ENCODE measurements at regions not wholly inside any gene's neighbourhood (a gene's known extent, or its start where the extent isn't known, plus 50 kb on each side); places are given as distances from the start of the nearest gene placed in this dataset.

DNA sequence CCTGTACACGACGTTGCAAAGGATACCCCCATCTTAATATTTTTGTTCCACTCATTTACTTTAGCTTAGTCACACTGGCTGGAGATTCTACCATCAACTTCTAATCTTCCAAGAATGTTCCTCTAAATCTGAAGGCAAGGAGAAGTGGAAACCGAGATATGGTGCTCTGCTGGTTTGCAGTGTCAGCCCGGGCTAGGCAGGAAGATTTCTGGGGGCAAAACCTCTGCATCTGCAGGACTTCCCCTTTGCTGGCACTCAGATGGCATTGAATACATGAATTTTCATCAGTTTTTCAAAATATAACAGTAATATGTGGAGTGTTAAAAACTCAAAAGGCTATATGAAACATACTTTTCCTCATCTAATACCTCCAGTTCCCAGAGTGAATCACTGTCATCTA is 240.4 kb downstream of the RPLP1 start:
- Histone ChIP-seq H3K36me3 (no peaks in the 10 kb centered on the region), H3K9me3 (peaks cover 13 to 20% of the 10 kb centered on the region in 2 donors), H3K27me3 (no peaks in the 10 kb centered on the region), H3K27ac (no peak overlapping the region), H3K4me1 (no peaks in the 10 kb centered on the region), H3K4me3 (no peak overlapping the region)
- TF ChIP-seq POLR2A (IDR thresholded peaks at IDR 0.05), result no peak
- no peak for TF ChIP-seq POLR2AphosphoS5 (IDR thresholded peaks at IDR 0.05)
- TF ChIP-seq, protein P1, sequence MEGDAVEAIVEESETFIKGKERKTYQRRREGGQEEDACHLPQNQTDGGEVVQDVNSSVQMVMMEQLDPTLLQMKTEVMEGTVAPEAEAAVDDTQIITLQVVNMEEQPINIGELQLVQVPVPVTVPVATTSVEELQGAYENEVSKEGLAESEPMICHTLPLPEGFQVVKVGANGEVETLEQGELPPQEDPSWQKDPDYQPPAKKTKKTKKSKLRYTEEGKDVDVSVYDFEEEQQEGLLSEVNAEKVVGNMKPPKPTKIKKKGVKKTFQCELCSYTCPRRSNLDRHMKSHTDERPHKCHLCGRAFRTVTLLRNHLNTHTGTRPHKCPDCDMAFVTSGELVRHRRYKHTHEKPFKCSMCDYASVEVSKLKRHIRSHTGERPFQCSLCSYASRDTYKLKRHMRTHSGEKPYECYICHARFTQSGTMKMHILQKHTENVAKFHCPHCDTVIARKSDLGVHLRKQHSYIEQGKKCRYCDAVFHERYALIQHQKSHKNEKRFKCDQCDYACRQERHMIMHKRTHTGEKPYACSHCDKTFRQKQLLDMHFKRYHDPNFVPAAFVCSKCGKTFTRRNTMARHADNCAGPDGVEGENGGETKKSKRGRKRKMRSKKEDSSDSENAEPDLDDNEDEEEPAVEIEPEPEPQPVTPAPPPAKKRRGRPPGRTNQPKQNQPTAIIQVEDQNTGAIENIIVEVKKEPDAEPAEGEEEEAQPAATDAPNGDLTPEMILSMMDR (IDR thresholded peaks at IDR 0.05), result no peak
- intact Hi-C loops (cut with DNase I; ENCODE audit: low total_unique reads), result no loop called here
- no peak for DNase-seq (ENCODE audit: low spot score in 2 of 2)

- no peak for TF ChIP-seq POLR2AphosphoS5 (IDR thresholded peaks at IDR 0.05)
- TF ChIP-seq, protein P1 (IDR thresholded peaks at IDR 0.05), result no peak
- no peak for TF ChIP-seq POLR2A (IDR thresholded peaks at IDR 0.05)
- intact Hi-C loops (cut with DNase I; ENCODE audit: low total_unique reads), result no loop called here
- H3K4me1 ChIP-seq, result no peaks in the 10 kb centered on the region
- H3K27ac ChIP-seq, result no peak overlapping the region
- no peaks in the 10 kb centered on the region for H3K9me3 ChIP-seq
- no peaks in the 10 kb centered on the region for H3K27me3 ChIP-seq
- no peak overlapping the region for H3K4me3 ChIP-seq
- no peaks in the 10 kb centered on the region for H3K36me3 ChIP-seq
- no peak for DNase-seq (ENCODE audit: low spot score in 2 of 2)
Measured at GRCh38 chr15:69696946-69697345, 244.3 kb downstream of the RPLP1 start.

- Histone ChIP-seq H3K4me1 (no peaks in the 10 kb centered on the region), H3K36me3 (no peaks in the 10 kb centered on the region), H3K27ac (no peak overlapping the region), H3K27me3 (no peaks in the 10 kb centered on the region), H3K4me3 (no peak overlapping the region), H3K9me3 (peaks cover 0 to 2% of the 10 kb centered on the region in 2 donors)
- intact Hi-C loops (cut with DNase I; ENCODE audit: low total_unique reads), result no loop called here
- TF ChIP-seq POLR2AphosphoS5 (IDR thresholded peaks at IDR 0.05) (no peak), POLR2A (IDR thresholded peaks at IDR 0.05) (no peak)
- TF ChIP-seq, protein P1 (IDR thresholded peaks at IDR 0.05), result no peak
- DNase-seq (ENCODE audit: low spot score in 2 of 2), result no peak
Measured at GRCh38 chr15:69697916-69698315, 245.3 kb downstream of the RPLP1 start.

DNA sequence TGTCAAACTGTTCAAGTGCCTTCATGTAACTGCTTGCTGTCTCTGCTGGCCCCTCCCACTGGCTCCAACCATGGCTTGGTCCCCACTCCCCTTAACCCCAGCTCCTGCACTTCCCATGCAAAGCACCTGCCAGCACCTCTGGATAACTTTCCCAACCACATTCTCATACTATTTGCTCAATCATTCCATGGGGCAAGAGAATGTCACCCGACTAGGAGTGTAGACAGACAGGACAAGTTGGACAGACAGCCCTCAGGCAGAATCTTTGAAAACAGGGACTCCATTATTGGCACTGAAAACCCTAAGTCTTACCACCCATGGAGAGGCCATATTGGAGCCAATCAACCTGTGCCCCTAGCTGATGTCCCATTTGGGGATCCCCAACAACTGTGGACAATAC is 246.5 kb downstream of the RPLP1 start:
- intact Hi-C loops (cut with DNase I; ENCODE audit: low total_unique reads), result no loop called here
- TF ChIP-seq, protein P1 (IDR thresholded peaks at IDR 0.05), result no peak
- no peak for TF ChIP-seq POLR2AphosphoS5 (IDR thresholded peaks at IDR 0.05)
- no peak for TF ChIP-seq POLR2A (IDR thresholded peaks at IDR 0.05)
- DNase-seq (ENCODE audit: low spot score in 2 of 2), result no peak
- Histone ChIP-seq H3K27ac (no peak overlapping the region), H3K9me3 (peaks cover 0 to 8% of the 10 kb centered on the region in 2 donors), H3K36me3 (no peaks in the 10 kb centered on the region), H3K4me3 (no peak overlapping the region), H3K27me3 (no peaks in the 10 kb centered on the region), H3K4me1 (no peaks in the 10 kb centered on the region)

- intact Hi-C loops (cut with DNase I; ENCODE audit: low total_unique reads), result no loop called here
- no peaks in the 10 kb centered on the region for H3K36me3 ChIP-seq
- H3K9me3 ChIP-seq, result peaks cover 0 to 8% of the 10 kb centered on the region in 2 donors
- no peak overlapping the region for H3K4me3 ChIP-seq
- TF ChIP-seq POLR2A (IDR thresholded peaks at IDR 0.05), result no peak
- no peak overlapping the region for H3K27ac ChIP-seq
- H3K27me3 ChIP-seq, result no peaks in the 10 kb centered on the region
- no peak for DNase-seq (ENCODE audit: low spot score in 2 of 2)
- no peaks in the 10 kb centered on the region for H3K4me1 ChIP-seq
Measured at GRCh38 chr15:69700380-69700779, 247.8 kb downstream of the RPLP1 start.

DNA sequence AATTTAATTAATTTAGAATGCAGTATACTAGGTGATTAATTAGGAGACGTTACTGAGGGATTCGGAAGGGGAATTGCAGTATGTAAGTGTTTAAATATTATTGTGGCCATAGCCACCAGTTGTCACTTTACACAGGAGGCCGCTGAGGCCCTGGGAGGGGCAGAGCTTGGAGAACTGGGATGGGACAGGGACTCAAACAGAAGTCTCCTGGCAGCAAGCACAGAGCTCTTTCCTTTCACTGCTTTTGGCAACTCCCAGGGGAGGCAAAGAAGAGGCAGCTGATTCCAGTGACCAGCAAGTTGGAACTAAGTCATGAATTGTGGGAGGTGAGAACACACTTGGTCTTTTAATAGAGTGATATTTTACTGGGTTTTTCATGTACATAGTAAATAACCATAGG is 248.6 kb downstream of the RPLP1 start:
- Histone ChIP-seq H3K27ac (no peak overlapping the region), H3K4me1 (no peaks in the 10 kb centered on the region)
- intact Hi-C loops (cut with DNase I; ENCODE audit: low total_unique reads), result no loop called here

More for the DNA sequence above, 248.6 kb downstream of the RPLP1 start:
- H3K9me3 ChIP-seq, result peaks cover 0 to 8% of the 10 kb centered on the region in 2 donors
- no peak overlapping the region for H3K4me3 ChIP-seq
- no peaks in the 10 kb centered on the region for H3K36me3 ChIP-seq
- TF ChIP-seq POLR2AphosphoS5 (IDR thresholded peaks at IDR 0.05) (no peak), POLR2A (IDR thresholded peaks at IDR 0.05) (no peak)
- TF ChIP-seq, protein P1 (IDR thresholded peaks at IDR 0.05), result no peak
- no peaks in the 10 kb centered on the region for H3K27me3 ChIP-seq
- no peak for DNase-seq (ENCODE audit: low spot score in 2 of 2)
